K562 (cell line): ENCODE measurements at regions not wholly inside any gene's neighbourhood (a gene's known extent, or its start where the extent isn't known, plus 50 kb on each side); places are given as distances from the start of the nearest gene placed in this dataset.

Experiments
- ATAC-seq: fragments of 200-7000 bp; cut with Tn5 transposase; 3 replicates; pipeline ENCODE4 v1.9.1; 2020; ENCODE audit warnings: moderate library complexity
- BruUV-seq: library from RNA; stranded (reverse); fragments of 400-500 nt; replicated peaks from 2 replicates; lab custom pipeline; 2021; lab: Mats Ljungman, UMichigan
- CTCF ChIA-PET: fragments of 300-600 bp; formaldehyde crosslinking; extraction: SDS; loops from one replicate; lab custom pipeline; 2021; ENCODE audit warnings: low intra/inter-chr PET ratio; lab: Yijun Ruan, JAX
- POLR2A ChIA-PET: fragments of 300-600, 350-650 bp; sonication (Branson Sonifier 250); formaldehyde crosslinking; extraction: SDS; loops from one replicate; lab custom pipeline; 2021; ENCODE audit warnings: antibody characterized with exemption, inconsistent platforms; lab: Yijun Ruan, JAX
- DNase-seq, 4 experiments: peaks; one replicate each; pipeline versions ENCODE4 v3.0.0 to v3.0.0-alpha.2; 2011 to 2018; ENCODE audit warnings: low spot score in 3 of 4, mixed read lengths in 3 of 4; ENCODE audit errors: extremely low read depth in 1 of 4
- FAIRE-seq: peaks from 2 replicates; lab custom pipeline; 2011; peaks lifted over from hg19 to GRCh38; lab: Jason Lieb, UNC
- H2AFZ ChIP-seq: 2 replicates; pipeline ENCODE4 v1.6.0; 2011; ENCODE audit warnings: low read depth, low read length, control low read depth, inconsistent platforms
- H3K27ac ChIP-seq: fragments of 200-600 bp; 3 replicates; pipeline ENCODE4 v1.8.0; 2011; ENCODE audit warnings: low read depth, mild to moderate bottlenecking, control low read depth, inconsistent platforms, low read length, moderate library complexity, mixed read lengths; ENCODE audit errors: extremely low read depth
- H3K27me3 ChIP-seq, 2 experiments: fragments of 300-600 bp in 1 of 2; 2 replicates in 1 of 2; 3 replicates in 1 of 2; pipeline versions ENCODE4 v1.6.0 to v1.8.0; 2011; ENCODE audit warnings: inconsistent platforms in 2 of 2, low read length in 2 of 2, mild to moderate bottlenecking in 1 of 2, mixed read lengths in 1 of 2, moderate library complexity in 1 of 2; ENCODE audit not compliant: control insufficient read depth in 2 of 2, insufficient read depth in 2 of 2
- H3K36me3 ChIP-seq: fragments of 300-600 bp; 3 replicates; pipeline ENCODE4 v1.8.0; 2011; ENCODE audit warnings: mild to moderate bottlenecking, low read length, inconsistent platforms; ENCODE audit not compliant: control insufficient read depth, insufficient read depth
- H3K4me1 ChIP-seq, 2 experiments: fragments of 200-600 bp in 1 of 2; replicated peaks in 1 of 2; 2 replicates in 1 of 2; 3 replicates in 1 of 2; pipeline versions ENCODE4 v1.5.1 to v1.8.0; 2011; ENCODE audit warnings: inconsistent platforms in 2 of 2, low read length in 2 of 2, mild to moderate bottlenecking in 1 of 2, mixed read lengths in 1 of 2, moderate library complexity in 1 of 2; ENCODE audit not compliant: control insufficient read depth in 2 of 2, insufficient read depth in 2 of 2
- H3K4me2 ChIP-seq: 2 replicates; pipeline ENCODE4 v1.6.1; 2011; ENCODE audit warnings: low read length, control low read depth, inconsistent platforms, mixed read lengths; ENCODE audit not compliant: insufficient read depth
- H3K4me3 ChIP-seq: fragments of 200-600 bp; sonication (generic), shearing (Covaris generic); 2 replicates; pipeline ENCODE4 v1.5.1; 2016; ENCODE audit warnings: control low read depth, inconsistent platforms
- H3K79me2 ChIP-seq: fragments of 200-600 bp; 3 replicates; pipeline ENCODE4 v1.8.0; 2011; ENCODE audit warnings: low read length, inconsistent platforms; ENCODE audit not compliant: control insufficient read depth, insufficient read depth
- H3K9ac ChIP-seq, 2 experiments: 2 replicates each; pipeline versions ENCODE4 v1.6.0 to v1.6.1; 2011; ENCODE audit warnings: low read depth in 2 of 2, low read length in 2 of 2, control low read depth in 1 of 2, inconsistent platforms in 1 of 2, mild to moderate bottlenecking in 1 of 2, mixed read lengths in 1 of 2; ENCODE audit not compliant: insufficient read depth in 1 of 2
- H3K9me1 ChIP-seq: one replicate; pipeline ENCODE4 v1.6.0; 2011; ENCODE audit warnings: inconsistent platforms, mild to moderate bottlenecking, low read length, moderate library complexity; ENCODE audit not compliant: control insufficient read depth, insufficient read depth
- H3K9me3 ChIP-seq: replicated peaks from 2 replicates; pipeline ENCODE4 v1.5.1; 2011; ENCODE audit warnings: low read depth, low read length, inconsistent platforms; ENCODE audit not compliant: control insufficient read depth, insufficient read depth
- H4K20me1 ChIP-seq: replicated peaks from 2 replicates; pipeline ENCODE4 v1.6.1; 2011; ENCODE audit warnings: low read length, inconsistent platforms, mixed read lengths; ENCODE audit not compliant: control insufficient read depth, insufficient read depth
- CEBPG ChIP-seq, 3 experiments: fragments of 200-800 bp in 1 of 3; sonication (Bioruptor generic) in 1 of 3; sonication (generic) in 1 of 3; formaldehyde crosslinking in 1 of 3; IDR thresholded peaks in 2 of 3; conservative IDR thresholded peaks in 1 of 3; 2 replicates each; pipeline versions ENCODE4 v1.6.1 to v1.8.0; 2016 to 2022; ENCODE audit warnings: missing compliant biosample characterization in 2 of 3, missing genetic modification characterization in 2 of 3, mild to moderate bottlenecking in 1 of 3, missing genetic modification reagents in 1 of 3
- E2F3 ChIP-seq: fragments of 250-450 bp; sonication (Bioruptor Pico); IDR thresholded peaks from 2 replicates; pipeline ENCODE4 v1.4.0; 2020; ENCODE audit warnings: mild to moderate bottlenecking
- FOXA1 ChIP-seq: fragments of 450-650 bp; IDR thresholded peaks from 2 replicates; pipeline ENCODE4 v1.6.1; 2016; ENCODE audit warnings: mild to moderate bottlenecking, borderline replicate concordance
- FOXA3 ChIP-seq, 2 experiments: fragments of 450-650 bp in 1 of 2; sonication (generic) in 1 of 2; formaldehyde crosslinking; IDR thresholded peaks in 1 of 2; conservative IDR thresholded peaks in 1 of 2; 2 replicates each; pipeline versions ENCODE4 v1.4.0 to v1.8.0; 2020 to 2022; ENCODE audit warnings: mild to moderate bottlenecking in 2 of 2, missing genetic modification reagents in 1 of 2
- GTF2E2 ChIP-seq: fragments of 200-800 bp; sonication (Bioruptor generic); IDR thresholded peaks from 2 replicates; pipeline ENCODE4 v1.6.1; 2016; ENCODE audit warnings: missing genetic modification characterization, missing compliant biosample characterization
- HSF4 ChIP-seq: fragments of 250-450 bp; sonication (Bioruptor Pico); IDR thresholded peaks from 2 replicates; pipeline ENCODE4 v2.1.2; 2022; ENCODE audit warnings: mild to moderate bottlenecking, moderate library complexity, borderline replicate concordance
- MLX ChIP-seq, 2 experiments: fragments of 450-650 bp in 1 of 2; sonication (generic) in 1 of 2; formaldehyde crosslinking; conservative IDR thresholded peaks; 2 replicates each; pipeline versions ENCODE4 v1.4.0 to v1.8.1; 2020 to 2022; ENCODE audit warnings: mild to moderate bottlenecking in 1 of 2, missing genetic modification reagents in 1 of 2
- NFATC3 ChIP-seq: fragments of 450-650 bp; IDR thresholded peaks from 2 replicates; pipeline ENCODE4 v1.6.1; 2017; ENCODE audit warnings: mild to moderate bottlenecking
- POLR2AphosphoS5 ChIP-seq: IDR thresholded peaks from 2 replicates; pipeline ENCODE4 v1.6.1; 2011; ENCODE audit warnings: mild to moderate bottlenecking, low read depth, low read length, moderate library complexity; ENCODE audit not compliant: control insufficient read depth, insufficient read depth
- POLR3G ChIP-seq: IDR thresholded peaks from 2 replicates; pipeline ENCODE4 v1.6.1; 2011; ENCODE audit not compliant: insufficient read length, insufficient replicate concordance; ENCODE audit errors: extremely low read depth
- TFAM ChIP-seq: fragments of 250-450 bp; sonication (Bioruptor Pico); conservative IDR thresholded peaks from 2 replicates; pipeline ENCODE4 v1.5.0; 2021; ENCODE audit warnings: mild to moderate bottlenecking, moderate library complexity
- USF1 ChIP-seq: sonication (generic); formaldehyde crosslinking; IDR thresholded peaks from 2 replicates; pipeline ENCODE4 v1.9.0; 2022; ENCODE audit warnings: mild to moderate bottlenecking, missing genetic modification reagents
- WGBS: fragments of 100-300 bp; shearing (Covaris generic); methylation state at CpG from one replicate; pipeline ENCODE4 v1.1.6; 2016; ENCODE audit warnings: low coverage, mixed read lengths; ENCODE audit not compliant: insufficient coverage; ENCODE audit errors: missing lambda C conversion rate; 5-methylcytosine and 5-hydroxymethylcytosine counted together
- in situ Hi-C: fragments of 300-500 bp; cut with MboI; formaldehyde crosslinking; loops from 4 replicates; pipeline ENCODE4 v1.15.0; 2018; ENCODE audit warnings: inconsistent platforms, mixed read lengths
- intact Hi-C: fragments of 100-400 bp; cut with micrococcal nuclease; formaldehyde crosslinking; loops from 2 replicates; pipeline ENCODE4 v1.14.2; 2022

DNA sequence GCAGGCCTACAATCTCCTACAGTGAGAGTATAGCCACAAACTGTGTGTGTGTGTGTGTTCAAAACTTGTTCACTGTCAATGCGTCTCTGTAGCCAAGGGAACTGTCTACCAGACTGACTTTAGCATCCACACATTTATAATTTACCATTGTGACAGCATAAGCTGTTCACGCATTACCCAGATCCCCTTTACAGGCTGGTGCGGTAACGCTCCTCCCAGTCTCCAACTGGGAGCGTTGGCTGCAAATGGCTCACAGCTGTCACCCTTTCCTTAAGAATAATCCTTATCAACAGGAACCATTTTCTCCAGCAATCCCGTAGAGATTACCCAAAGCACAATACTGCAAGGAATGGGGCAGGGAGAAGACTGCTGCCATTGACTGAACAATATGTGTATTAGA is 199.5 kb downstream of the GPAM start:
- no peaks in the 10 kb centered on the region for H4K20me1 ChIP-seq
- no peak overlapping the region for H2AFZ ChIP-seq
- no peaks in the 10 kb centered on the region for H3K27me3 ChIP-seq
- FAIRE-seq (no peak), ATAC-seq (no peak), DNase-seq (no peak)
- no peak overlapping the region for H3K4me2 ChIP-seq
- TF ChIP-seq E2F3 (CRISPR knock-in tag) (no peak), TFAM (CRISPR knock-in tag) (no peak), CEBPG (CRISPR knock-in tag; IDR thresholded peaks at IDR 0.05) (no peak), CEBPG (tag; conservative IDR thresholded peaks at IDR 0.05 in 1 of 2, IDR thresholded peaks at IDR 0.05 in 1 of 2) (no peak), USF1 (CRISPR knock-in tag) (no peak), FOXA3 (CRISPR knock-in tag; conservative IDR thresholded peaks at IDR 0.05 in 1 of 2, IDR thresholded peaks at IDR 0.05 in 1 of 2) (no peak), NFATC3 (no peak), MLX (CRISPR knock-in tag; conservative IDR thresholded peaks at IDR 0.05) (no peak), HSF4 (CRISPR knock-in tag) (no peak), GTF2E2 (no peak), FOXA1 (no peak), POLR3G (no peak), POLR2AphosphoS5 (no peak)
- no peaks in the 10 kb centered on the region for H3K4me1 ChIP-seq
- 4% methylated on average over 6 of the region's 6 CpGs for WGBS
- no peaks in the 10 kb centered on the region for H3K9me3 ChIP-seq
- H3K9me1 ChIP-seq = no peaks in the 10 kb centered on the region
- no peak overlapping the region for H3K4me3 ChIP-seq
- POLR2A ChIA-PET = no interaction called here
- intact Hi-C loops (no loop called here), in situ Hi-C loops (no loop called here)
- BruUV-seq = no TSS peak
- no peak overlapping the region for H3K27ac ChIP-seq
- H3K79me2 ChIP-seq = no peaks in the 10 kb centered on the region
- no peak overlapping the region for H3K9ac ChIP-seq
- CTCF ChIA-PET = no interaction called here
- no peaks in the 10 kb centered on the region for H3K36me3 ChIP-seq
